Neural progenitor cell (in vitro differentiated cells): ENCODE measurements at regions not wholly inside any gene's neighbourhood (a gene's known extent, or its start where the extent isn't known, plus 50 kb on each side); places are given as distances from the start of the nearest gene placed in this dataset.
"Not testable (repeated sequence)": the region's sequence is repeated elsewhere in the genome, so short reads cannot be mapped to it uniquely, and the experiment has no call there.

Experiments
- DNase-seq: peaks from one replicate; pipeline ENCODE4 v3.0.0-alpha.2; 2016; ENCODE audit warnings: low spot score
- H2AFZ ChIP-seq: fragments of 200-600 bp; sonication (generic); replicated peaks from 2 replicates; pipeline ENCODE4 v1.6.1; 2016; ENCODE audit warnings: antibody characterized with exemption
- H3F3A ChIP-seq: fragments of 200-600 bp; sonication (generic); 2 replicates; pipeline ENCODE4 v1.6.1; 2016; ENCODE audit warnings: antibody characterized with exemption, low read depth
- H3K27ac ChIP-seq: fragments of 200-600 bp; sonication (generic); 2 replicates; pipeline ENCODE4 v1.5.1; 2016; ENCODE audit warnings: mild to moderate bottlenecking
- H3K27me3 ChIP-seq: fragments of 200-600 bp; sonication (generic); 2 replicates; pipeline ENCODE4 v1.6.1; 2016; ENCODE audit warnings: mild to moderate bottlenecking, moderate library complexity
- H3K36me3 ChIP-seq: fragments of 200-600 bp; sonication (generic); 2 replicates; pipeline ENCODE4 v1.5.1; 2016
- H3K4me1 ChIP-seq: fragments of 200-600 bp; sonication (generic); 2 replicates; pipeline ENCODE4 v1.6.1; 2016; ENCODE audit warnings: mixed run types
- H3K4me2 ChIP-seq: fragments of 200-600 bp; sonication (generic); 2 replicates; pipeline ENCODE4 v1.6.1; 2016
- H3K4me3 ChIP-seq: fragments of 200-600 bp; sonication (generic); 2 replicates; pipeline ENCODE4 v1.5.1; 2016
- H3K79me2 ChIP-seq: fragments of 200-600 bp; sonication (generic); 2 replicates; pipeline ENCODE4 v1.6.1; 2016; ENCODE audit warnings: low read depth
- H3K9ac ChIP-seq: fragments of 200-600 bp; sonication (generic); 2 replicates; pipeline ENCODE4 v1.6.1; 2016
- H3K9me3 ChIP-seq: fragments of 200-600 bp; sonication (generic); 2 replicates; pipeline ENCODE4 v1.5.1; 2016; ENCODE audit warnings: low read depth
- H4K20me1 ChIP-seq: fragments of 200-600 bp; sonication (generic); 2 replicates; pipeline ENCODE4 v1.6.1; 2016; ENCODE audit warnings: low read depth
- H3K27ac Mint-ChIP-seq: 3 replicates; pipeline ENCODE4 v1.8.0; 2021; ENCODE audit warnings: mixed read lengths
- H3K27me3 Mint-ChIP-seq: 2 replicates; pipeline ENCODE4 v1.8.0; 2022; ENCODE audit warnings: low read depth, mild to moderate bottlenecking, inconsistent platforms, moderate library complexity, mixed read lengths; ENCODE audit not compliant: insufficient read depth
- H3K36me3 Mint-ChIP-seq: 3 replicates; pipeline ENCODE4 v1.8.0; 2021; ENCODE audit warnings: mixed read lengths
- H3K4me1 Mint-ChIP-seq: 3 replicates; pipeline ENCODE4 v1.8.0; 2021; ENCODE audit warnings: mixed read lengths
- H3K4me3 Mint-ChIP-seq: 3 replicates; pipeline ENCODE4 v1.8.0; 2021; ENCODE audit warnings: mild to moderate bottlenecking, moderate library complexity, mixed read lengths
- H3K9me3 Mint-ChIP-seq: 3 replicates; pipeline ENCODE4 v1.8.0; 2020; ENCODE audit warnings: mixed read lengths
- CTCF ChIP-seq: fragments of 200-600 bp; sonication (generic); IDR thresholded peaks from 2 replicates; pipeline ENCODE4 v1.5.1; 2017; ENCODE audit warnings: antibody characterized with exemption, mild to moderate bottlenecking
- EZH2 ChIP-seq: fragments of 200-600 bp; sonication (generic); IDR thresholded peaks from 2 replicates; pipeline ENCODE4 v1.6.1; 2017; ENCODE audit warnings: antibody characterized with exemption, mild to moderate bottlenecking, moderate library complexity
- EZH2phosphoT487 ChIP-seq: fragments of 200-600 bp; sonication (generic); IDR thresholded peaks from 2 replicates; pipeline ENCODE4 v1.6.1; 2017; ENCODE audit warnings: antibody characterized with exemption

GRCh38 chr12:19916196-19916753 lies 452.1 kb upstream of the PDE3A start:
- H3K27me3 Mint-ChIP-seq, result no peaks in the 10 kb centered on the region
- no peak overlapping the region for H2AFZ ChIP-seq
- H3K4me1 Mint-ChIP-seq, result peaks cover 28% of the 10 kb centered on the region

GRCh38 chr12:19916974-19917373 lies 451.4 kb upstream of the PDE3A start:
- Histone ChIP-seq H3K27ac (no peak overlapping the region), H4K20me1 (no peaks in the 10 kb centered on the region), H3K36me3 (no peaks in the 10 kb centered on the region), H3K27me3 (no peaks in the 10 kb centered on the region), H3K9ac (no peak overlapping the region), H3K9me3 (no peaks in the 10 kb centered on the region), H2AFZ (no peak overlapping the region), H3K4me1 (peaks cover 42% of the 10 kb centered on the region), H3K79me2 (no peaks in the 10 kb centered on the region), H3K4me2 (peak overlapping the region; percentile 8), H3K4me3 (no peak overlapping the region), H3F3A (peaks cover 16% of the 10 kb centered on the region)
- no peak for TF ChIP-seq CTCF
- TF ChIP-seq EZH2phosphoT487, result no peak
- TF ChIP-seq EZH2, result no peak
- Mint-ChIP-seq H3K4me1 (peaks cover 28% of the 10 kb centered on the region), H3K36me3 (no peaks in the 10 kb centered on the region), H3K4me3 (no peak overlapping the region), H3K27me3 (peaks cover 5% of the 10 kb centered on the region), H3K9me3 (no peaks in the 10 kb centered on the region), H3K27ac (peak overlapping the region; percentile 29)
- no peak for DNase-seq

More at GRCh38 chr12:19916196-19916753, 452.1 kb upstream of the PDE3A start:
- Histone ChIP-seq H3K27ac (no peak overlapping the region), H3K4me2 (peak overlapping the region; percentile 19), H3K9ac (no peak overlapping the region), H3K4me3 (no peak overlapping the region), H3K9me3 (no peaks in the 10 kb centered on the region), H3K79me2 (no peaks in the 10 kb centered on the region), H4K20me1 (no peaks in the 10 kb centered on the region), H3K27me3 (no peaks in the 10 kb centered on the region), H3K4me1 (peaks cover 42% of the 10 kb centered on the region), H3F3A (peaks cover 16% of the 10 kb centered on the region), H3K36me3 (no peaks in the 10 kb centered on the region)
- Mint-ChIP-seq H3K36me3 (no peaks in the 10 kb centered on the region), H3K4me3 (no peak overlapping the region), H3K9me3 (no peaks in the 10 kb centered on the region), H3K27ac (peak overlapping the region; percentile 44)
- DNase-seq, result peak; percentile 7
- no peak for TF ChIP-seq CTCF
- TF ChIP-seq EZH2phosphoT487, result no peak
- TF ChIP-seq EZH2, result no peak

- not testable (repeated sequence) for H3K27me3 Mint-ChIP-seq, H3K9me3 ChIP-seq, H3K36me3 Mint-ChIP-seq, H3K27me3 ChIP-seq, H4K20me1 ChIP-seq, DNase-seq, H3K4me3 Mint-ChIP-seq, H3K27ac Mint-ChIP-seq, H3K9me3 Mint-ChIP-seq, H3K9ac ChIP-seq, H3F3A ChIP-seq, H3K4me1 Mint-ChIP-seq, H3K79me2 ChIP-seq, H3K4me2 ChIP-seq, H3K27ac ChIP-seq, H3K4me3 ChIP-seq, H3K36me3 ChIP-seq, H2AFZ ChIP-seq
- peaks cover 16% of the 10 kb centered on the region for H3K4me1 ChIP-seq
These were observed 446.6 kb upstream of the PDE3A start for GRCh38 chr12:19921716-19922115.

GRCh38 chr12:19922717-19923116 lies 445.6 kb upstream of the PDE3A start:
- H3K36me3 ChIP-seq, result no peaks in the 10 kb centered on the region
- H3K9me3 ChIP-seq, result no peaks in the 10 kb centered on the region
- no peak overlapping the region for H3K9ac ChIP-seq
- no peaks in the 10 kb centered on the region for H3F3A ChIP-seq
- H2AFZ ChIP-seq, result no peak overlapping the region
- H4K20me1 ChIP-seq, result no peaks in the 10 kb centered on the region
- no peak overlapping the region for H3K27ac ChIP-seq
- Mint-ChIP-seq H3K27ac (no peak overlapping the region), H3K36me3 (no peaks in the 10 kb centered on the region), H3K9me3 (no peaks in the 10 kb centered on the region), H3K4me1 (no peaks in the 10 kb centered on the region), H3K4me3 (no peak overlapping the region), H3K27me3 (peaks cover 5% of the 10 kb centered on the region)
- no peak overlapping the region for H3K4me2 ChIP-seq
- DNase-seq, result no peak
- H3K4me1 ChIP-seq, result peaks cover 6% of the 10 kb centered on the region
- no peaks in the 10 kb centered on the region for H3K79me2 ChIP-seq
- no peak for TF ChIP-seq EZH2phosphoT487
- H3K27me3 ChIP-seq, result no peaks in the 10 kb centered on the region
- no peak overlapping the region for H3K4me3 ChIP-seq
